ENCODE measurements at regions not wholly inside any gene's neighbourhood (a gene's known extent, or its start where the extent isn't known, plus 50 kb on each side); places are given as distances from the start of the nearest gene placed in this dataset.
A peak's percentile ranks its signal among the peaks of the same experiment; 100 is the strongest.

GRCh38 chr13:59463023-59463422 is 700.7 kb downstream of the DIAPH3 start:
- no peaks in the 10 kb centered on the region for H3K36me3 ChIP-seq
- no peaks in the 10 kb centered on the region for H3K27me3 ChIP-seq
- peak; percentile 18 for DNase-seq
- TF ChIP-seq CTCF (IDR thresholded peaks at IDR 0.05; ENCODE audit: low read depth, low read length): no peak
- peaks cover 14% of the 10 kb centered on the region for H3K4me1 ChIP-seq
- no peak overlapping the region for H3K4me3 ChIP-seq (ENCODE audit: low read depth, low read length)
- H3K9me3 ChIP-seq: no peaks in the 10 kb centered on the region

- peaks cover 14% of the 10 kb centered on the region for H3K4me1 ChIP-seq
These were observed 698.8 kb downstream of the DIAPH3 start for GRCh38 chr13:59464926-59465325.

GRCh38 chr13:59468396-59468795 is 695.3 kb downstream of the DIAPH3 start:
- no peak overlapping the region for H3K4me3 ChIP-seq (ENCODE audit: low read depth, low read length)
- no peak for TF ChIP-seq CTCF (IDR thresholded peaks at IDR 0.05; ENCODE audit: low read depth, low read length)
- H3K9me3 ChIP-seq: no peaks in the 10 kb centered on the region
- H3K27me3 ChIP-seq: no peaks in the 10 kb centered on the region
- H3K36me3 ChIP-seq: no peaks in the 10 kb centered on the region
- no peak for DNase-seq
- peaks cover 5% of the 10 kb centered on the region for H3K4me1 ChIP-seq

More at GRCh38 chr13:59464926-59465325, 698.8 kb downstream of the DIAPH3 start:
- no peak for DNase-seq
- TF ChIP-seq CTCF (IDR thresholded peaks at IDR 0.05; ENCODE audit: low read depth, low read length): no peak
- H3K4me3 ChIP-seq (ENCODE audit: low read depth, low read length): no peak overlapping the region
- no peaks in the 10 kb centered on the region for H3K27me3 ChIP-seq
- H3K36me3 ChIP-seq: no peaks in the 10 kb centered on the region
- no peaks in the 10 kb centered on the region for H3K9me3 ChIP-seq

GRCh38 chr13:59471106-59471505 is 692.6 kb downstream of the DIAPH3 start:
- no peaks in the 10 kb centered on the region for H3K9me3 ChIP-seq
- H3K4me3 ChIP-seq (ENCODE audit: low read depth, low read length): no peak overlapping the region
- no peaks in the 10 kb centered on the region for H3K36me3 ChIP-seq
- no peaks in the 10 kb centered on the region for H3K27me3 ChIP-seq
- DNase-seq: no peak
- no peak for TF ChIP-seq CTCF (IDR thresholded peaks at IDR 0.05; ENCODE audit: low read depth, low read length)
- no peaks in the 10 kb centered on the region for H3K4me1 ChIP-seq

- no peaks in the 10 kb centered on the region for H3K27me3 ChIP-seq
- no peaks in the 10 kb centered on the region for H3K9me3 ChIP-seq
- H3K4me3 ChIP-seq (ENCODE audit: low read depth, low read length): no peak overlapping the region
- H3K4me1 ChIP-seq: no peaks in the 10 kb centered on the region; the same call in 1 of the 2 replicates
- TF ChIP-seq CTCF (IDR thresholded peaks at IDR 0.05; ENCODE audit: low read depth, low read length): no peak
- DNase-seq: no peak
- no peaks in the 10 kb centered on the region for H3K36me3 ChIP-seq
These were observed 691.6 kb downstream of the DIAPH3 start for GRCh38 chr13:59472134-59472533.

- H3K27me3 ChIP-seq: no peaks in the 10 kb centered on the region
- DNase-seq: no peak
- H3K9me3 ChIP-seq: no peaks in the 10 kb centered on the region
- no peaks in the 10 kb centered on the region for H3K36me3 ChIP-seq
- no peak for TF ChIP-seq CTCF (IDR thresholded peaks at IDR 0.05; ENCODE audit: low read depth, low read length)
- H3K4me3 ChIP-seq (ENCODE audit: low read depth, low read length): no peak overlapping the region
- no peaks in the 10 kb centered on the region; the same call in 1 of the 2 replicates for H3K4me1 ChIP-seq
These were observed 689.0 kb downstream of the DIAPH3 start for GRCh38 chr13:59474696-59475095.

All from BE2C (cell line).